B cell (primary cell): ENCODE measurements at regions not wholly inside any gene's neighbourhood (a gene's known extent, or its start where the extent isn't known, plus 50 kb on each side); places are given as distances from the start of the nearest gene placed in this dataset.

Source experiments
- ATAC-seq: fragments of 200-7000 bp; cut with Tn5 transposase; one replicate; pipeline ENCODE4 v1.10.0; 2021; ENCODE audit warnings: low read depth, mild to moderate bottlenecking, moderate number of reproducible peaks, moderate library complexity
- CTCF ChIA-PET: fragments of 350-600 bp; sonication (Branson Sonifier 250); formaldehyde crosslinking; loops from one replicate; lab custom pipeline; 2021; ENCODE audit warnings: antibody characterized with exemption, inconsistent platforms; lab: Charles Lee
- POLR2A ChIA-PET: fragments of 350-600 bp; sonication (Branson Sonifier 250); formaldehyde crosslinking; loops from one replicate; lab custom pipeline; 2021; ENCODE audit warnings: antibody characterized with exemption; lab: Charles Lee
- DNase-seq: peaks from one replicate; pipeline ENCODE4 v3.0.0; 2013
- H2AFZ ChIP-seq: 2 replicates; pipeline ENCODE4 v1.6.1; 2012; ENCODE audit warnings: mild to moderate bottlenecking, low read depth, low read length; ENCODE audit not compliant: insufficient read depth, poor library complexity, severe bottlenecking
- H3K27ac ChIP-seq, 2 donors: 1 replicate in 1 of 2; 2 replicates in 1 of 2; pipeline ENCODE4 v1.5.1; 2012 to 2013; ENCODE audit warnings: low read length in 2 of 2, mild to moderate bottlenecking in 2 of 2, moderate library complexity in 1 of 2
- H3K27me3 ChIP-seq, 4 experiments: fragments of 200-600 bp in 1 of 4; sonication (generic) in 1 of 4; replicated peaks in 1 of 4; 1 replicate in 2 of 4; 2 replicates in 2 of 4; pipeline versions ENCODE4 v1.6.1 to v1.7.0; 2013 to 2016; ENCODE audit warnings: low read length in 3 of 4, mild to moderate bottlenecking in 2 of 4, mixed read lengths in 1 of 4, moderate library complexity in 1 of 4; ENCODE audit not compliant: insufficient read depth in 4 of 4, control insufficient read depth in 3 of 4; ENCODE audit errors: control extremely low read depth in 1 of 4
- H3K36me3 ChIP-seq, 2 experiments: replicated peaks in 1 of 2; 1 replicate in 1 of 2; 2 replicates in 1 of 2; pipeline versions ENCODE4 v1.6.1 to v1.7.1; 2013; ENCODE audit warnings: low read length in 1 of 2; ENCODE audit not compliant: insufficient read depth in 2 of 2, control insufficient read depth in 1 of 2; ENCODE audit errors: control extremely low read depth in 1 of 2, extremely low read depth in 1 of 2
- H3K4me1 ChIP-seq, 2 donors: fragments of 200-600 bp in 1 of 2; sonication (generic) in 1 of 2; 1 replicate in 1 of 2; 2 replicates in 1 of 2; pipeline versions ENCODE4 v1.5.1 to v1.6.1; 2013 to 2017; ENCODE audit warnings: low read length in 2 of 2; ENCODE audit not compliant: control insufficient read depth in 2 of 2, insufficient read depth in 2 of 2
- H3K4me2 ChIP-seq: replicated peaks from 2 replicates; pipeline ENCODE3; 2012; ENCODE audit warnings: mild to moderate bottlenecking, low read depth, low read length; ENCODE audit not compliant: poor library complexity, severe bottlenecking
- H3K4me3 ChIP-seq, 5 experiments: fragments of 200-600 bp in 1 of 5; sonication (generic) in 1 of 5; 1 replicate in 3 of 5; 2 replicates in 2 of 5; pipeline versions ENCODE4 v1.5.1 to v1.7.0; 2011 to 2016; ENCODE audit warnings: low read length in 4 of 5, mild to moderate bottlenecking in 4 of 5, low read depth in 2 of 5, control low read depth in 1 of 5, moderate library complexity in 1 of 5; ENCODE audit not compliant: insufficient read depth in 1 of 5; ENCODE audit errors: control extremely low read depth in 1 of 5, extremely low read depth in 1 of 5
- H3K79me2 ChIP-seq: fragments of 200-600 bp; sonication (generic); one replicate; pipeline ENCODE4 v1.6.0; 2016; ENCODE audit warnings: low read length; ENCODE audit not compliant: control insufficient read depth, insufficient read depth
- H3K9ac ChIP-seq: fragments of 200-600 bp; sonication (generic); 2 replicates; pipeline ENCODE4 v1.6.1; 2017; ENCODE audit warnings: mild to moderate bottlenecking, low read length, moderate library complexity
- H3K9me3 ChIP-seq, 3 donors: one replicate each; pipeline versions ENCODE4 v1.6.1 to v1.7.1; 2013; ENCODE audit warnings: low read length in 2 of 3; ENCODE audit not compliant: control insufficient read depth in 2 of 3, insufficient read depth in 1 of 3; ENCODE audit errors: control extremely low read depth in 1 of 3
- H4K20me1 ChIP-seq: 2 replicates; pipeline ENCODE4 v1.6.0; 2012; ENCODE audit warnings: mild to moderate bottlenecking, low read length; ENCODE audit not compliant: insufficient read depth, control insufficient read depth, poor library complexity, severe bottlenecking
- H3K27ac Mint-ChIP-seq: one replicate; pipeline ENCODE4 v1.8.0; 2021; ENCODE audit warnings: mixed read lengths
- H3K27me3 Mint-ChIP-seq: one replicate; pipeline ENCODE4 v1.8.0; 2021; ENCODE audit warnings: mixed read lengths
- H3K4me1 Mint-ChIP-seq: one replicate; pipeline ENCODE4 v1.8.0; 2021; ENCODE audit warnings: mixed read lengths
- H3K4me3 Mint-ChIP-seq: one replicate; pipeline ENCODE4 v1.8.0; 2021; ENCODE audit warnings: mixed read lengths
- H3K9me3 Mint-ChIP-seq: one replicate; pipeline ENCODE4 v1.8.0; 2022; ENCODE audit warnings: mixed read lengths; ENCODE audit not compliant: insufficient read depth
- CTCF ChIP-seq: fragments of 200-600 bp; IDR thresholded peaks from one replicate; pipeline ENCODE4 v1.8.0; 2022; ENCODE audit warnings: antibody characterized with exemption, mild to moderate bottlenecking
- EZH2 ChIP-seq: IDR thresholded peaks from 2 replicates; pipeline ENCODE4 v1.6.1; 2012; ENCODE audit warnings: borderline replicate concordance, low read depth, mild to moderate bottlenecking, moderate library complexity, low read length; ENCODE audit not compliant: insufficient read depth, poor library complexity, severe bottlenecking
- WGBS: methylation state at CpG from one replicate; pipeline ENCODE4 v1.1.5; 2013; ENCODE audit warnings: missing lambda C conversion rate; ENCODE audit not compliant: insufficient coverage; 5-methylcytosine and 5-hydroxymethylcytosine counted together
- intact Hi-C: fragments of 100-400 bp; cut with micrococcal nuclease; formaldehyde crosslinking; loops from one replicate; pipeline ENCODE4 v1.10.0; 2022

GRCh38 chr20:60148885-60149284 lies 190.7 kb downstream of the CDH26 start:
- Histone ChIP-seq H3K27ac (no peak overlapping the region), H3K9me3 (peaks cover 0 to 3% (median 0%) of the 10 kb centered on the region in 3 donors), H3K4me2 (no peak overlapping the region), H3K36me3 (no peaks in the 10 kb centered on the region), H2AFZ (no peak overlapping the region), H3K79me2 (no peaks in the 10 kb centered on the region), H3K4me3 (no peak overlapping the region), H4K20me1 (no peaks in the 10 kb centered on the region), H3K9ac (no peak overlapping the region), H3K27me3 (no peaks in the 10 kb centered on the region), H3K4me1 (no peaks in the 10 kb centered on the region)
- H3K9me3 Mint-ChIP-seq = no peaks in the 10 kb centered on the region
- DNase-seq (no peak), ATAC-seq (no peak)
- H3K4me1 Mint-ChIP-seq = no peaks in the 10 kb centered on the region
- no peak overlapping the region for H3K4me3 Mint-ChIP-seq
- ChIA-PET POLR2A (no interaction called here), CTCF (no interaction called here)
- TF ChIP-seq EZH2 (no peak), CTCF (no peak)
- no peaks in the 10 kb centered on the region for H3K27me3 Mint-ChIP-seq
- no peak overlapping the region for H3K27ac Mint-ChIP-seq
- intact Hi-C loops = no loop called here

- no peak overlapping the region for H2AFZ ChIP-seq
- no peak overlapping the region for H3K4me3 Mint-ChIP-seq
- DNase-seq (no peak), ATAC-seq (no peak)
- no peaks in the 10 kb centered on the region for H3K9me3 Mint-ChIP-seq
- H4K20me1 ChIP-seq = no peaks in the 10 kb centered on the region
- no peak for TF ChIP-seq CTCF
- TF ChIP-seq EZH2 = no peak
- H3K27me3 ChIP-seq = no peaks in the 10 kb centered on the region
- no peaks in the 10 kb centered on the region for H3K4me1 ChIP-seq
- no peaks in the 10 kb centered on the region for H3K4me1 Mint-ChIP-seq
- POLR2A ChIA-PET = no interaction called here
- H3K9ac ChIP-seq = no peak overlapping the region
- intact Hi-C loops = no loop called here
- H3K27ac ChIP-seq = no peak overlapping the region
- CTCF ChIA-PET = no interaction called here
- H3K79me2 ChIP-seq = no peaks in the 10 kb centered on the region
- no peak overlapping the region for H3K4me2 ChIP-seq
- H3K9me3 ChIP-seq = peaks cover 0 to 3% (median 0%) of the 10 kb centered on the region in 3 donors
- no peak overlapping the region for H3K27ac Mint-ChIP-seq
- no CpG with 5 or more reads among the region's 3 CpGs for WGBS
- peaks cover 3% of the 10 kb centered on the region for H3K27me3 Mint-ChIP-seq
- no peak overlapping the region for H3K4me3 ChIP-seq
- no peaks in the 10 kb centered on the region for H3K36me3 ChIP-seq
Observed at GRCh38 chr20:60152792-60153191, 194.6 kb downstream of the CDH26 start.
